Osteoblast (primary cell): ENCODE measurements at regions not wholly inside any gene's neighbourhood (a gene's known extent, or its start where the extent isn't known, plus 50 kb on each side); places are given as distances from the start of the nearest gene placed in this dataset.

Experiments used
- DNase-seq: peaks from one replicate; pipeline ENCODE4 v3.0.0; 2011; ENCODE audit warnings: low spot score, mixed read lengths; ENCODE audit not compliant: insufficient read length; ENCODE audit errors: missing footprints
- H2AFZ ChIP-seq: 2 replicates; pipeline ENCODE4 v1.6.0; 2011; ENCODE audit warnings: mild to moderate bottlenecking, low read length
- H3K27ac ChIP-seq: 2 replicates; pipeline ENCODE4 v1.5.1; 2011; ENCODE audit warnings: mild to moderate bottlenecking, low read depth, low read length, moderate library complexity
- H3K27me3 ChIP-seq: 2 replicates; pipeline ENCODE4 v1.6.0; 2012; ENCODE audit warnings: mild to moderate bottlenecking, control low read depth, inconsistent platforms, low read length, moderate library complexity; ENCODE audit not compliant: insufficient read depth
- H3K36me3 ChIP-seq: 2 replicates; pipeline ENCODE4 v1.5.1; 2011; ENCODE audit warnings: mild to moderate bottlenecking, low read length, control low read depth, moderate library complexity; ENCODE audit not compliant: insufficient read depth
- H3K4me1 ChIP-seq: 2 replicates; pipeline ENCODE4 v1.5.1; 2011; ENCODE audit warnings: mild to moderate bottlenecking, low read length, control low read depth, moderate library complexity; ENCODE audit not compliant: insufficient read depth
- H3K4me2 ChIP-seq: 2 replicates; pipeline ENCODE4 v1.6.0; 2011; ENCODE audit warnings: mild to moderate bottlenecking, low read length; ENCODE audit not compliant: insufficient read depth
- H3K4me3 ChIP-seq: fragments of 200-600 bp; sonication (generic); 3 replicates; pipeline ENCODE4 v1.5.1; 2012; ENCODE audit warnings: mild to moderate bottlenecking, low read length, inconsistent platforms; ENCODE audit not compliant: insufficient read depth
- H3K79me2 ChIP-seq: 2 replicates; pipeline ENCODE4 v1.6.0; 2012; ENCODE audit warnings: mild to moderate bottlenecking, low read length, control low read depth, inconsistent platforms; ENCODE audit not compliant: insufficient read depth
- H3K9me3 ChIP-seq: 2 replicates; pipeline ENCODE4 v1.5.1; 2011; ENCODE audit warnings: low read depth, low read length, control low read depth
- H4K20me1 ChIP-seq: 2 replicates; pipeline ENCODE4 v1.6.0; 2012; ENCODE audit warnings: mild to moderate bottlenecking, low read length, control low read depth; ENCODE audit not compliant: insufficient read depth
- TF ChIP-seq, protein P1 (sequence below): IDR thresholded peaks from 2 replicates; pipeline ENCODE4 v1.5.1; 2011; ENCODE audit warnings: mild to moderate bottlenecking, low read depth, low read length, moderate library complexity; ENCODE audit errors: extremely low read depth

DNA sequence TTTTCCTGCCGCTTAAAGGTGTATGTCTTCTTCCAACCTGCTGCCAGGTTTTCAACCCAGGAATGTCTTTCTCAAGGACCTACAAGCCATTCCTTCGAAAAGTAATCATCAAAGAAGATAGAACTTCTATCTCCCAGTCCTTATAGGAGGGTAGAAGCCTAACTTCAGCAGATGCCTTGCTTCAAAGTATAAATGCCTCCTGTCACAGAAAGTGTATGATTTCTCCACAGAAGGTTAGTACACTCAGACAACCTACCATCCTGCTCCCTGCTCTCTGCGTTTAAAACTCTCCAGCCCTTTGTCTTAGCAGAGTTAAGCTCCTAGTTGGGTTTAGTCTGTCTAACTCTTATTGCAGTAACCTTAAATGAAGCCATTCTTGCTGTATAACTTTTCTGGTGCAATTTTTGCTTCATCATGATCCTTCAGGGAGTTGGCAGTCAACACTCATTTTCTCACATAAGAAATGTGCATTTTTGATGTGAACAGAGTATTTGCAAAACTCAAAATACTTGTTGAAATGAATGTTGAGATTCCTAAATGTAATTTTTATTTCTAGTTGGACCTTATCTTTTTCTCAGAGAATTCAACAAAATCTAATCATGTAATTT lies 737.5 kb downstream of the LIG4 start:
- H4K20me1 ChIP-seq: no peaks in the 10 kb centered on the region
- no peaks in the 10 kb centered on the region for H3K27me3 ChIP-seq
- H3K4me1 ChIP-seq: peaks cover 29% of the 10 kb centered on the region
- peaks cover 4% of the 10 kb centered on the region for H3K79me2 ChIP-seq
- H3K4me3 ChIP-seq: no peak overlapping the region
- no peak overlapping the region for H3K4me2 ChIP-seq
- H3K27ac ChIP-seq: peak overlapping the region; percentile 59
- no peak for DNase-seq
- H3K9me3 ChIP-seq: no peaks in the 10 kb centered on the region
- TF ChIP-seq, protein P1, sequence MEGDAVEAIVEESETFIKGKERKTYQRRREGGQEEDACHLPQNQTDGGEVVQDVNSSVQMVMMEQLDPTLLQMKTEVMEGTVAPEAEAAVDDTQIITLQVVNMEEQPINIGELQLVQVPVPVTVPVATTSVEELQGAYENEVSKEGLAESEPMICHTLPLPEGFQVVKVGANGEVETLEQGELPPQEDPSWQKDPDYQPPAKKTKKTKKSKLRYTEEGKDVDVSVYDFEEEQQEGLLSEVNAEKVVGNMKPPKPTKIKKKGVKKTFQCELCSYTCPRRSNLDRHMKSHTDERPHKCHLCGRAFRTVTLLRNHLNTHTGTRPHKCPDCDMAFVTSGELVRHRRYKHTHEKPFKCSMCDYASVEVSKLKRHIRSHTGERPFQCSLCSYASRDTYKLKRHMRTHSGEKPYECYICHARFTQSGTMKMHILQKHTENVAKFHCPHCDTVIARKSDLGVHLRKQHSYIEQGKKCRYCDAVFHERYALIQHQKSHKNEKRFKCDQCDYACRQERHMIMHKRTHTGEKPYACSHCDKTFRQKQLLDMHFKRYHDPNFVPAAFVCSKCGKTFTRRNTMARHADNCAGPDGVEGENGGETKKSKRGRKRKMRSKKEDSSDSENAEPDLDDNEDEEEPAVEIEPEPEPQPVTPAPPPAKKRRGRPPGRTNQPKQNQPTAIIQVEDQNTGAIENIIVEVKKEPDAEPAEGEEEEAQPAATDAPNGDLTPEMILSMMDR: no peak
- H3K36me3 ChIP-seq: no peaks in the 10 kb centered on the region
- H2AFZ ChIP-seq: no peak overlapping the region

DNA sequence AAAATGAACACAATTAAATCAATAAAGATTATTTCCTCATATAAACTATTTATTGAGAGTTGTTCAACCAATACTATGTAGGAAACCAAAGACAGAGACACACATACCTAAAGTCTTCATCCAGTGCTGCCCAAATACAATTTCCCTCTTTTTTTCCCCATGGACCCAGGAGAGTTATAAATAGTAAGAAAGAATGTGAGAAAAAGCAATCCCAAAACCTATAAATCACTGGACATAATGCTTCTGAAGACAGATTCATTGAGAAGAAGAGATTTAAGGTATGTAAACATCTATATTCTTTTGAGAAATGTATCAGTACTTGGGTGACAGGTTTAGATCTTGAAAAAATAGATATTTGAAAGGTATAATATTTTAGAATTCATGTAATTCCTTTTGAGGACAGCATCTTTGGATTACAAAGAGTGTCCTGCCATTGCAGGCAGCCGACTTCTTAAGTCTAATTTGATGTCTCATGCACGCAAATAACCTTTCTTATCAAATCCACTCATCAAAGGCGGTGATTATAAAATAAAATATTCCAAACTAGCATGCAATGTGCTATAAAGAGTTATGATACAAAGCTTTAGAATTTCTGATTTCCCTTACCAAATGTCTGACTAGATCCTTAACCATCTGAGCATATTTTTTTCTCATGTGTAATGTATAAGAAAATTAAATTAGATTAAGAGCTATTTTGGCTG lies 739.4 kb downstream of the LIG4 start:
- Histone ChIP-seq H3K9me3 (no peaks in the 10 kb centered on the region), H3K27me3 (no peaks in the 10 kb centered on the region), H3K4me3 (no peak overlapping the region), H3K27ac (peak overlapping the region; percentile 59), H3K4me1 (peaks cover 29% of the 10 kb centered on the region), H3K79me2 (no peaks in the 10 kb centered on the region), H3K4me2 (peak overlapping the region; percentile 30), H3K36me3 (no peaks in the 10 kb centered on the region), H4K20me1 (no peaks in the 10 kb centered on the region), H2AFZ (no peak overlapping the region)
- DNase-seq: no peak
- TF ChIP-seq, protein P1: no peak

DNA sequence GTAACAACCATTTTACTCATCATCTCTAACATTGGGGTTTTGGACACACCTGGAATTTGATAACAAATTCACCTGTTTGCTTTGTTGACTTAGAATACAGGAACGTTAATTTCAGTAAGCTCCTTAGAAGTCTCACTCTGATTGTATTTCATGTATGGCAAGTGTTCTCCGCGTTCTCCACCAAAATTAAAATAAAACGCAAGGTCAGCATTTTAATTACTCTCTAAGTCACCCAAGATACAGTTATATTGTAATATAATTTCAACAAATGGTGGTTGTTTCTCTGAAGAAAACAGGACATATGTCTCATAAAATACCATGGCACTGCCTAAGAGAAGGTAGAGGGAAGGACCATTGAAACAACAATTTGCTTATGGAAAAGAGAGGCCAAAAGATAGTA lies 742.1 kb downstream of the LIG4 start:
- no peaks in the 10 kb centered on the region for H4K20me1 ChIP-seq
- H3K36me3 ChIP-seq: no peaks in the 10 kb centered on the region
- no peaks in the 10 kb centered on the region for H3K79me2 ChIP-seq
- H3K9me3 ChIP-seq: no peaks in the 10 kb centered on the region
- no peaks in the 10 kb centered on the region for H3K27me3 ChIP-seq
- no peak overlapping the region for H2AFZ ChIP-seq
- TF ChIP-seq, protein P1: no peak
- H3K4me1 ChIP-seq: peaks cover 22% of the 10 kb centered on the region
- no peak overlapping the region for H3K27ac ChIP-seq
- H3K4me2 ChIP-seq: no peak overlapping the region
- DNase-seq: no peak
- no peak overlapping the region for H3K4me3 ChIP-seq

DNA sequence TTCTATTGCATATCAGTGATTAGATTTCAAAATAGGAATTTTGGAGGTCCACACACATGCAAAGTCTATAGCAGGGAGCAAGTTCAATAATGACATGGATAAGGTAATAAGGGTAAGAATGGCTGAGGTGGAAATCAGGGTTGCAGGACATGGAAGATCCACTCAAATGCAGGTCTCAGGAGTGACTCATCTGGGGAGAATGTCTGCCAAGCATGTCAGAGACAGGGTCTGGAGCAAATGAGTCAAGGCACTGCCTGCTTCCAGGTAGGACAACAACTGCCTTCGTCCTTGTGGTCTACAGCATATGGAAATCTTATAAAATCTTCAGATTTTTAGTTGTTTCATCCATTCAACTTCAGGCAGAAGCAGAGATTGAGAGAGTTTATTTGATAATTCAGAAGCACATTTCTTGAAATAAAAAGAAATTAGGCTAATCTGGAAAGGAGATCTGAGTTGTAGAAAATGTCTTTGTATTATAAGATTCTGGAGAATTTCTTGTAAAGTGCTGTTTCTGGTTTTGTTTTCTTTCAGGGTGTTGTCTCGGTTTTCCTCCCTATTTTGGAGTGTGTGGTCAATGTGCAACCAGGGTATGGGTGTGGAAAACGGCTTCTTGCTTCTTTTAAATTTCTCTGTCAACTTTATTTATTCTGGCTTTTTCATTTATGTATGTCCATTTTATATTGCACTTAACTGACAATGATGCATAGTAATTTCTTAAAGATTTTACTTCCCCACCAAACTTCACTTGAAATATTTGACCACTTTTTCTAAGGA lies 748.8 kb downstream of the LIG4 start:
- Histone ChIP-seq H3K4me1 (peaks cover 25% of the 10 kb centered on the region), H4K20me1 (no peaks in the 10 kb centered on the region), H3K27me3 (no peaks in the 10 kb centered on the region), H3K36me3 (no peaks in the 10 kb centered on the region), H3K4me2 (no peak overlapping the region), H3K79me2 (no peaks in the 10 kb centered on the region), H2AFZ (no peak overlapping the region), H3K9me3 (no peaks in the 10 kb centered on the region), H3K27ac (peak overlapping the region; percentile 32), H3K4me3 (no peak overlapping the region)
- TF ChIP-seq, protein P1: no peak
- peak; percentile 8 for DNase-seq
